GM23338 (cell line): ENCODE measurements at regions not wholly inside any gene's neighbourhood (a gene's known extent, or its start where the extent isn't known, plus 50 kb on each side); places are given as distances from the start of the nearest gene placed in this dataset.

Experiments
- ATAC-seq: fragments of 200-7000 bp; cut with Tn5 transposase; 3 replicates; pipeline ENCODE4 v1.9.1; 2020
- DNase-seq: peaks from one replicate; pipeline ENCODE4 v3.0.0-alpha.2; 2015; ENCODE audit warnings: low spot score
- H2AFZ ChIP-seq: fragments of 200-600 bp; sonication (generic); 2 replicates; pipeline ENCODE4 v1.8.0; 2016; ENCODE audit warnings: antibody characterized with exemption, mild to moderate bottlenecking, moderate library complexity
- H3F3A ChIP-seq: fragments of 200-600 bp; sonication (generic); replicated peaks from 2 replicates; pipeline ENCODE4 v1.8.0; 2017; ENCODE audit warnings: antibody characterized with exemption, mixed run types, low read depth
- H3K27ac ChIP-seq: fragments of 200-600 bp; sonication (generic); 2 replicates; pipeline ENCODE4 v1.6.1; 2016; ENCODE audit warnings: low read depth
- H3K27me3 ChIP-seq: fragments of 200-600 bp; sonication (generic); 2 replicates; pipeline ENCODE4 v1.8.0; 2016; ENCODE audit warnings: mild to moderate bottlenecking, mixed run types, moderate library complexity; ENCODE audit not compliant: insufficient read depth
- H3K36me3 ChIP-seq: fragments of 200-600 bp; sonication (generic); 2 replicates; pipeline ENCODE4 v1.8.0; 2016; ENCODE audit warnings: mild to moderate bottlenecking; ENCODE audit not compliant: insufficient read depth
- H3K4me1 ChIP-seq: fragments of 200-600 bp; sonication (generic); 2 replicates; pipeline ENCODE4 v1.8.0; 2016; ENCODE audit warnings: mild to moderate bottlenecking, moderate library complexity; ENCODE audit not compliant: insufficient read depth
- H3K4me2 ChIP-seq: fragments of 200-600 bp; sonication (generic); 2 replicates; pipeline ENCODE4 v1.7.1; 2017; ENCODE audit warnings: mixed run types
- H3K4me3 ChIP-seq: fragments of 200-600 bp; sonication (generic); 2 replicates; pipeline ENCODE4 v1.6.1; 2016; ENCODE audit warnings: mixed run types
- H3K79me2 ChIP-seq: fragments of 200-600 bp; sonication (generic); replicated peaks from 2 replicates; pipeline ENCODE4 v1.8.0; 2017; ENCODE audit warnings: mild to moderate bottlenecking; ENCODE audit not compliant: insufficient read depth
- H3K9me2 ChIP-seq: fragments of 200-600 bp; sonication (generic); 2 replicates; pipeline ENCODE4 v1.8.0; 2017; ENCODE audit not compliant: insufficient read depth
- H4K20me1 ChIP-seq: fragments of 200-600 bp; sonication (generic); replicated peaks from 2 replicates; pipeline ENCODE4 v1.8.0; 2017; ENCODE audit warnings: mild to moderate bottlenecking; ENCODE audit not compliant: insufficient read depth
- H3K27ac Mint-ChIP-seq: 2 replicates; pipeline ENCODE4 v1.8.0; 2020; ENCODE audit warnings: inconsistent platforms, mild to moderate bottlenecking, moderate library complexity, mixed read lengths
- H3K27me3 Mint-ChIP-seq: 3 replicates; pipeline ENCODE4 v1.8.0; 2022; ENCODE audit warnings: low read depth, mild to moderate bottlenecking, moderate library complexity, mixed read lengths, inconsistent platforms; ENCODE audit not compliant: insufficient read depth, poor library complexity
- H3K36me3 Mint-ChIP-seq: 3 replicates; pipeline ENCODE4 v1.8.0; 2021; ENCODE audit warnings: low read depth, mild to moderate bottlenecking, inconsistent platforms, moderate library complexity, mixed read lengths
- H3K4me1 Mint-ChIP-seq: 3 replicates; pipeline ENCODE4 v1.8.0; 2020; ENCODE audit warnings: mild to moderate bottlenecking, inconsistent platforms, mixed read lengths
- H3K4me3 Mint-ChIP-seq: 3 replicates; pipeline ENCODE4 v1.8.0; 2021; ENCODE audit warnings: moderate library complexity, mild to moderate bottlenecking, inconsistent platforms, mixed read lengths
- H3K9me3 Mint-ChIP-seq: 3 replicates; pipeline ENCODE4 v1.8.0; 2020; ENCODE audit warnings: moderate library complexity, mild to moderate bottlenecking, inconsistent platforms, mixed read lengths
- CREB1 ChIP-seq: fragments of 250-450 bp; sonication (Bioruptor Pico); IDR thresholded peaks from 2 replicates; pipeline ENCODE4 v1.5.0; 2020; ENCODE audit warnings: low read depth, mild to moderate bottlenecking, moderate library complexity
- EZH2 ChIP-seq: fragments of 200-600 bp; sonication (generic); IDR thresholded peaks from one replicate; pipeline ENCODE4 v1.8.0; 2017; ENCODE audit warnings: antibody characterized with exemption, mild to moderate bottlenecking, low read depth; ENCODE audit not compliant: unreplicated experiment
- EZH2phosphoT487 ChIP-seq: fragments of 200-600 bp; sonication (generic); IDR thresholded peaks from one replicate; pipeline ENCODE4 v1.8.1; 2018; ENCODE audit warnings: antibody characterized with exemption; ENCODE audit not compliant: unreplicated experiment
- JUNB ChIP-seq: IDR thresholded peaks from one replicate; pipeline ENCODE4 v1.6.1; 2016; ENCODE audit warnings: antibody characterized with exemption; ENCODE audit not compliant: unreplicated experiment
- NANOG ChIP-seq: IDR thresholded peaks from 2 replicates; pipeline ENCODE4 v1.6.1; 2016; ENCODE audit warnings: antibody characterized with exemption, borderline replicate concordance
- POLR2AphosphoS5 ChIP-seq: IDR thresholded peaks from 2 replicates; pipeline ENCODE4 v1.6.1; 2016; ENCODE audit warnings: antibody characterized with exemption, low read depth
- STAT1 ChIP-seq: IDR thresholded peaks from one replicate; pipeline ENCODE4 v1.6.1; 2016; ENCODE audit warnings: antibody characterized with exemption; ENCODE audit not compliant: unreplicated experiment
- ZNF114 ChIP-seq: fragments of 250-450 bp; sonication (Bioruptor Pico); IDR thresholded peaks from 2 replicates; pipeline ENCODE4 v1.5.0; 2020; ENCODE audit warnings: mild to moderate bottlenecking, moderate library complexity
- ZNF331 ChIP-seq: fragments of 250-450 bp; sonication (Bioruptor Pico); IDR thresholded peaks from 2 replicates; pipeline ENCODE4 v1.5.0; 2020; ENCODE audit warnings: low read depth, mild to moderate bottlenecking, moderate library complexity
- TF ChIP-seq, protein P1 (sequence below): fragments of 250-450 bp; sonication (Bioruptor Pico); IDR thresholded peaks from 2 replicates; pipeline ENCODE4 v1.5.0; 2020; ENCODE audit warnings: mild to moderate bottlenecking, moderate library complexity
- TF ChIP-seq, protein P2 (sequence below), 2 experiments: fragments of 200-600 bp in 1 of 2; sonication (generic) in 1 of 2; conservative IDR thresholded peaks; 2 replicates each; pipeline versions ENCODE4 v1.5.1 to v1.6.1; 2016 to 2017; ENCODE audit warnings: antibody characterized with exemption in 2 of 2, low read depth in 2 of 2, mild to moderate bottlenecking in 2 of 2, moderate library complexity in 1 of 2
- TF ChIP-seq, protein P3 (sequence below): IDR thresholded peaks from 2 replicates; pipeline ENCODE4 v1.6.1; 2016; ENCODE audit warnings: antibody characterized with exemption
- TF ChIP-seq, protein P4 (sequence below): IDR thresholded peaks from one replicate; pipeline ENCODE4 v1.6.1; 2018; ENCODE audit warnings: antibody characterized with exemption; ENCODE audit not compliant: unreplicated experiment

DNA sequence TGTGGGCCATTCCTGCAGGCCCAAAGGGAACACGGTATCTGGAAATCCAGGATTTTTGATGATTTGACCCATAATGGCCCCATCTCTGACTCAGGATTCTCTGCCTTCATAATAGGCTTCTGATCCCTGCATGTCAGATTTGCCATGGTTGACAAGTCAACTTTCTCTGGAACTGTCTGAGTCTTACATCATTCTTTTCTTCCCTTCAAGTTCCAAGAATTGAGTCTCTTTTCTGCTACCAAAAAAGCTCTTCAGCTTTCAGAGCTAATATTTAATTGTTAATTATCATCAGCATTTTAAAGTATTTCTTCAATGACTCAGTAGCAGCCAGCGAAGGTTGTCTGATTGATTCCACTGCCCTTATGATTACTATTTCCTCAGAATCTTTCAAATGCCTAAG lies 244.4 kb upstream of the COL8A1 start:
- Histone ChIP-seq H4K20me1 (no peaks in the 10 kb centered on the region), H3K27ac (no peak overlapping the region), H3F3A (no peaks in the 10 kb centered on the region), H2AFZ (no peak overlapping the region), H3K36me3 (peaks cover 12% of the 10 kb centered on the region; the same call in 1 of the 2 replicates), H3K27me3 (no peaks in the 10 kb centered on the region), H3K4me3 (no peak overlapping the region), H3K9me2 (no peaks in the 10 kb centered on the region), H3K4me2 (no peak overlapping the region), H3K79me2 (no peaks in the 10 kb centered on the region), H3K4me1 (no peaks in the 10 kb centered on the region)
- no peak overlapping the region for H3K4me3 Mint-ChIP-seq
- TF ChIP-seq JUNB (no peak), STAT1 (no peak), EZH2 (no peak), POLR2AphosphoS5 (no peak), ZNF114 (no peak), ZNF331 (CRISPR knock-in tag) (no peak), CREB1 (CRISPR knock-in tag) (no peak), NANOG (no peak), EZH2phosphoT487 (no peak)
- TF ChIP-seq, protein P1, sequence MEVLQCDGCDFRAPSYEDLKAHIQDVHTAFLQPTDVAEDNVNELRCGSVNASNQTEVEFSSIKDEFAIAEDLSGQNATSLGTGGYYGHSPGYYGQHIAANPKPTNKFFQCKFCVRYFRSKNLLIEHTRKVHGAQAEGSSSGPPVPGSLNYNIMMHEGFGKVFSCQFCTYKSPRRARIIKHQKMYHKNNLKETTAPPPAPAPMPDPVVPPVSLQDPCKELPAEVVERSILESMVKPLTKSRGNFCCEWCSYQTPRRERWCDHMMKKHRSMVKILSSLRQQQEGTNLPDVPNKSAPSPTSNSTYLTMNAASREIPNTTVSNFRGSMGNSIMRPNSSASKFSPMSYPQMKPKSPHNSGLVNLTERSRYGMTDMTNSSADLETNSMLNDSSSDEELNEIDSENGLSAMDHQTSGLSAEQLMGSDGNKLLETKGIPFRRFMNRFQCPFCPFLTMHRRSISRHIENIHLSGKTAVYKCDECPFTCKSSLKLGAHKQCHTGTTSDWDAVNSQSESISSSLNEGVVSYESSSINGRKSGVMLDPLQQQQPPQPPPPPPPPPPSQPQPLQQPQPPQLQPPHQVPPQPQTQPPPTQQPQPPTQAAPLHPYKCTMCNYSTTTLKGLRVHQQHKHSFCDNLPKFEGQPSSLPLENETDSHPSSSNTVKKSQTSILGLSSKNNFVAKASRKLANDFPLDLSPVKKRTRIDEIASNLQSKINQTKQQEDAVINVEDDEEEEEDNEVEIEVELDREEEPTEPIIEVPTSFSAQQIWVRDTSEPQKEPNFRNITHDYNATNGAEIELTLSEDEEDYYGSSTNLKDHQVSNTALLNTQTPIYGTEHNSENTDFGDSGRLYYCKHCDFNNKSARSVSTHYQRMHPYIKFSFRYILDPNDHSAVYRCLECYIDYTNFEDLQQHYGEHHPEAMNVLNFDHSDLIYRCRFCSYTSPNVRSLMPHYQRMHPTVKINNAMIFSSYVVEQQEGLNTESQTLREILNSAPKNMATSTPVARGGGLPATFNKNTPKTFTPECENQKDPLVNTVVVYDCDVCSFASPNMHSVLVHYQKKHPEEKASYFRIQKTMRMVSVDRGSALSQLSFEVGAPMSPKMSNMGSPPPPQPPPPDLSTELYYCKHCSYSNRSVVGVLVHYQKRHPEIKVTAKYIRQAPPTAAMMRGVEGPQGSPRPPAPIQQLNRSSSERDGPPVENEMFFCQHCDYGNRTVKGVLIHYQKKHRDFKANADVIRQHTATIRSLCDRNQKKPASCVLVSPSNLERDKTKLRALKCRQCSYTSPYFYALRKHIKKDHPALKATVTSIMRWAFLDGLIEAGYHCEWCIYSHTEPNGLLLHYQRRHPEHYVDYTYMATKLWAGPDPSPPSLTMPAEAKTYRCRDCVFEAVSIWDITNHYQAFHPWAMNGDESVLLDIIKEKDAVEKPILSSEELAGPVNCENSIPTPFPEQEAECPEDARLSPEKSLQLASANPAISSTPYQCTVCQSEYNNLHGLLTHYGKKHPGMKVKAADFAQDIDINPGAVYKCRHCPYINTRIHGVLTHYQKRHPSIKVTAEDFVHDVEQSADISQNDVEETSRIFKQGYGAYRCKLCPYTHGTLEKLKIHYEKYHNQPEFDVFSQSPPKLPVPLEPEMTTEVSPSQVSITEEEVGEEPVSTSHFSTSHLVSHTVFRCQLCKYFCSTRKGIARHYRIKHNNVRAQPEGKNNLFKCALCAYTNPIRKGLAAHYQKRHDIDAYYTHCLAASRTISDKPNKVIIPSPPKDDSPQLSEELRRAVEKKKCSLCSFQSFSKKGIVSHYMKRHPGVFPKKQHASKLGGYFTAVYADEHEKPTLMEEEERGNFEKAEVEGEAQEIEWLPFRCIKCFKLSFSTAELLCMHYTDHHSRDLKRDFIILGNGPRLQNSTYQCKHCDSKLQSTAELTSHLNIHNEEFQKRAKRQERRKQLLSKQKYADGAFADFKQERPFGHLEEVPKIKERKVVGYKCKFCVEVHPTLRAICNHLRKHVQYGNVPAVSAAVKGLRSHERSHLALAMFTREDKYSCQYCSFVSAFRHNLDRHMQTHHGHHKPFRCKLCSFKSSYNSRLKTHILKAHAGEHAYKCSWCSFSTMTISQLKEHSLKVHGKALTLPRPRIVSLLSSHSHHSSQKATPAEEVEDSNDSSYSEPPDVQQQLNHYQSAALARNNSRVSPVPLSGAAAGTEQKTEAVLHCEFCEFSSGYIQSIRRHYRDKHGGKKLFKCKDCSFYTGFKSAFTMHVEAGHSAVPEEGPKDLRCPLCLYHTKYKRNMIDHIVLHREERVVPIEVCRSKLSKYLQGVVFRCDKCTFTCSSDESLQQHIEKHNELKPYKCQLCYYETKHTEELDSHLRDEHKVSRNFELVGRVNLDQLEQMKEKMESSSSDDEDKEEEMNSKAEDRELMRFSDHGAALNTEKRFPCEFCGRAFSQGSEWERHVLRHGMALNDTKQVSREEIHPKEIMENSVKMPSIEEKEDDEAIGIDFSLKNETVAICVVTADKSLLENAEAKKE (CRISPR knock-in tag): no peak
- TF ChIP-seq, protein P2, sequence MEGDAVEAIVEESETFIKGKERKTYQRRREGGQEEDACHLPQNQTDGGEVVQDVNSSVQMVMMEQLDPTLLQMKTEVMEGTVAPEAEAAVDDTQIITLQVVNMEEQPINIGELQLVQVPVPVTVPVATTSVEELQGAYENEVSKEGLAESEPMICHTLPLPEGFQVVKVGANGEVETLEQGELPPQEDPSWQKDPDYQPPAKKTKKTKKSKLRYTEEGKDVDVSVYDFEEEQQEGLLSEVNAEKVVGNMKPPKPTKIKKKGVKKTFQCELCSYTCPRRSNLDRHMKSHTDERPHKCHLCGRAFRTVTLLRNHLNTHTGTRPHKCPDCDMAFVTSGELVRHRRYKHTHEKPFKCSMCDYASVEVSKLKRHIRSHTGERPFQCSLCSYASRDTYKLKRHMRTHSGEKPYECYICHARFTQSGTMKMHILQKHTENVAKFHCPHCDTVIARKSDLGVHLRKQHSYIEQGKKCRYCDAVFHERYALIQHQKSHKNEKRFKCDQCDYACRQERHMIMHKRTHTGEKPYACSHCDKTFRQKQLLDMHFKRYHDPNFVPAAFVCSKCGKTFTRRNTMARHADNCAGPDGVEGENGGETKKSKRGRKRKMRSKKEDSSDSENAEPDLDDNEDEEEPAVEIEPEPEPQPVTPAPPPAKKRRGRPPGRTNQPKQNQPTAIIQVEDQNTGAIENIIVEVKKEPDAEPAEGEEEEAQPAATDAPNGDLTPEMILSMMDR (conservative IDR thresholded peaks at IDR 0.05; ENCODE audit: low read depth in 2 of 2): no peak
- TF ChIP-seq, protein P3, sequence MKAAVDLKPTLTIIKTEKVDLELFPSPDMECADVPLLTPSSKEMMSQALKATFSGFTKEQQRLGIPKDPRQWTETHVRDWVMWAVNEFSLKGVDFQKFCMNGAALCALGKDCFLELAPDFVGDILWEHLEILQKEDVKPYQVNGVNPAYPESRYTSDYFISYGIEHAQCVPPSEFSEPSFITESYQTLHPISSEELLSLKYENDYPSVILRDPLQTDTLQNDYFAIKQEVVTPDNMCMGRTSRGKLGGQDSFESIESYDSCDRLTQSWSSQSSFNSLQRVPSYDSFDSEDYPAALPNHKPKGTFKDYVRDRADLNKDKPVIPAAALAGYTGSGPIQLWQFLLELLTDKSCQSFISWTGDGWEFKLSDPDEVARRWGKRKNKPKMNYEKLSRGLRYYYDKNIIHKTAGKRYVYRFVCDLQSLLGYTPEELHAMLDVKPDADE: no peak
- TF ChIP-seq, protein P4, sequence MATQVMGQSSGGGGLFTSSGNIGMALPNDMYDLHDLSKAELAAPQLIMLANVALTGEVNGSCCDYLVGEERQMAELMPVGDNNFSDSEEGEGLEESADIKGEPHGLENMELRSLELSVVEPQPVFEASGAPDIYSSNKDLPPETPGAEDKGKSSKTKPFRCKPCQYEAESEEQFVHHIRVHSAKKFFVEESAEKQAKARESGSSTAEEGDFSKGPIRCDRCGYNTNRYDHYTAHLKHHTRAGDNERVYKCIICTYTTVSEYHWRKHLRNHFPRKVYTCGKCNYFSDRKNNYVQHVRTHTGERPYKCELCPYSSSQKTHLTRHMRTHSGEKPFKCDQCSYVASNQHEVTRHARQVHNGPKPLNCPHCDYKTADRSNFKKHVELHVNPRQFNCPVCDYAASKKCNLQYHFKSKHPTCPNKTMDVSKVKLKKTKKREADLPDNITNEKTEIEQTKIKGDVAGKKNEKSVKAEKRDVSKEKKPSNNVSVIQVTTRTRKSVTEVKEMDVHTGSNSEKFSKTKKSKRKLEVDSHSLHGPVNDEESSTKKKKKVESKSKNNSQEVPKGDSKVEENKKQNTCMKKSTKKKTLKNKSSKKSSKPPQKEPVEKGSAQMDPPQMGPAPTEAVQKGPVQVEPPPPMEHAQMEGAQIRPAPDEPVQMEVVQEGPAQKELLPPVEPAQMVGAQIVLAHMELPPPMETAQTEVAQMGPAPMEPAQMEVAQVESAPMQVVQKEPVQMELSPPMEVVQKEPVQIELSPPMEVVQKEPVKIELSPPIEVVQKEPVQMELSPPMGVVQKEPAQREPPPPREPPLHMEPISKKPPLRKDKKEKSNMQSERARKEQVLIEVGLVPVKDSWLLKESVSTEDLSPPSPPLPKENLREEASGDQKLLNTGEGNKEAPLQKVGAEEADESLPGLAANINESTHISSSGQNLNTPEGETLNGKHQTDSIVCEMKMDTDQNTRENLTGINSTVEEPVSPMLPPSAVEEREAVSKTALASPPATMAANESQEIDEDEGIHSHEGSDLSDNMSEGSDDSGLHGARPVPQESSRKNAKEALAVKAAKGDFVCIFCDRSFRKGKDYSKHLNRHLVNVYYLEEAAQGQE: no peak
- peaks cover under 1% of the 10 kb centered on the region; the same call in 1 of the 3 replicates for H3K4me1 Mint-ChIP-seq
- DNase-seq: no peak
- no peak for ATAC-seq
- H3K9me3 Mint-ChIP-seq: peaks cover 21% of the 10 kb centered on the region
- no peaks in the 10 kb centered on the region for H3K27me3 Mint-ChIP-seq
- H3K27ac Mint-ChIP-seq: no peak overlapping the region
- H3K36me3 Mint-ChIP-seq: peaks cover 17% of the 10 kb centered on the region; the same call in 2 of the 3 replicates
